KMS-11 (cell line): ENCODE measurements at regions not wholly inside any gene's neighbourhood (a gene's known extent, or its start where the extent isn't known, plus 50 kb on each side); places are given as distances from the start of the nearest gene placed in this dataset.

Experiments used
- H2AFZ ChIP-seq: fragments of 200-600 bp; sonication (generic); 2 replicates; pipeline ENCODE4 v1.6.1; 2016; ENCODE audit warnings: antibody characterized with exemption, mixed run types, low read depth
- H3K27ac ChIP-seq: fragments of 200-600 bp; sonication (generic); 2 replicates; pipeline ENCODE4 v1.6.1; 2016; ENCODE audit warnings: mild to moderate bottlenecking, mixed run types
- H3K27me3 ChIP-seq: fragments of 200-600 bp; sonication (generic); 2 replicates; pipeline ENCODE4 v1.6.1; 2017; ENCODE audit warnings: mild to moderate bottlenecking, low read depth, mixed run types, moderate library complexity; ENCODE audit not compliant: insufficient read depth
- H3K36me3 ChIP-seq: fragments of 200-600 bp; sonication (generic); 2 replicates; pipeline ENCODE4 v1.6.1; 2017; ENCODE audit warnings: mild to moderate bottlenecking, mixed run types; ENCODE audit not compliant: insufficient read depth
- H3K4me1 ChIP-seq: fragments of 200-600 bp; sonication (generic); 2 replicates; pipeline ENCODE4 v1.6.1; 2016; ENCODE audit warnings: mild to moderate bottlenecking, low read depth, mixed run types; ENCODE audit not compliant: poor library complexity, severe bottlenecking
- H3K4me2 ChIP-seq: fragments of 200-600 bp; sonication (generic); 2 replicates; pipeline ENCODE4 v1.7.0; 2016; ENCODE audit warnings: mild to moderate bottlenecking, mixed run types
- H3K4me3 ChIP-seq: fragments of 200-600 bp; sonication (generic); IDR thresholded peaks from 2 replicates; pipeline ENCODE4 v1.6.1; 2017; ENCODE audit warnings: low read depth, low read length, mixed read lengths; ENCODE audit not compliant: insufficient read depth
- H3K79me2 ChIP-seq: fragments of 200-600 bp; sonication (generic); 2 replicates; pipeline ENCODE4 v1.6.1; 2016; ENCODE audit warnings: low read depth, mixed run types; ENCODE audit not compliant: insufficient read depth
- H3K9ac ChIP-seq: fragments of 200-600 bp; sonication (generic); 2 replicates; pipeline ENCODE4 v1.6.1; 2016; ENCODE audit warnings: mild to moderate bottlenecking, mixed run types
- H4K20me1 ChIP-seq: fragments of 200-600 bp; sonication (generic); 2 replicates; pipeline ENCODE4 v1.6.1; 2016; ENCODE audit warnings: mild to moderate bottlenecking, mixed run types; ENCODE audit not compliant: insufficient read depth
- CTCF ChIP-seq: fragments of 200-600 bp; sonication (generic); conservative IDR thresholded peaks from 2 replicates; pipeline ENCODE4 v1.6.1; 2017; ENCODE audit warnings: low read depth, mild to moderate bottlenecking, antibody characterized with exemption, low read length, moderate library complexity, mixed read lengths

- no peak overlapping the region for H3K4me3 ChIP-seq
- no peaks in the 10 kb centered on the region for H3K4me1 ChIP-seq
- no peaks in the 10 kb centered on the region for H3K36me3 ChIP-seq
- no peak overlapping the region for H3K9ac ChIP-seq
- TF ChIP-seq CTCF, result no peak
- H3K4me2 ChIP-seq, result no peak overlapping the region
- no peaks in the 10 kb centered on the region for H4K20me1 ChIP-seq
- H3K27me3 ChIP-seq, result no peaks in the 10 kb centered on the region
- no peaks in the 10 kb centered on the region for H3K79me2 ChIP-seq
- H3K27ac ChIP-seq, result no peak overlapping the region
- H2AFZ ChIP-seq, result no peak overlapping the region
These were observed 121.0 kb upstream of the TBX20 start for GRCh38 chr7:35374858-35375257.

- no peak overlapping the region for H3K4me2 ChIP-seq
- H4K20me1 ChIP-seq, result no peaks in the 10 kb centered on the region
- no peaks in the 10 kb centered on the region for H3K79me2 ChIP-seq
- H3K27me3 ChIP-seq, result no peaks in the 10 kb centered on the region
- no peak overlapping the region for H3K27ac ChIP-seq
- no peaks in the 10 kb centered on the region for H3K36me3 ChIP-seq
- no peaks in the 10 kb centered on the region for H3K4me1 ChIP-seq
- H3K4me3 ChIP-seq, result no peak overlapping the region
- H2AFZ ChIP-seq, result no peak overlapping the region
- TF ChIP-seq CTCF, result no peak
- no peak overlapping the region for H3K9ac ChIP-seq
These were observed 117.3 kb upstream of the TBX20 start for GRCh38 chr7:35371221-35371620.

GRCh38 chr7:35370687-35371086, 116.8 kb upstream of the TBX20 start:
- no peaks in the 10 kb centered on the region for H3K79me2 ChIP-seq
- TF ChIP-seq CTCF, result no peak
- no peaks in the 10 kb centered on the region for H3K36me3 ChIP-seq
- H3K27me3 ChIP-seq, result no peaks in the 10 kb centered on the region
- no peak overlapping the region for H3K4me3 ChIP-seq
- no peaks in the 10 kb centered on the region for H4K20me1 ChIP-seq
- H3K4me1 ChIP-seq, result no peaks in the 10 kb centered on the region
- no peak overlapping the region for H3K27ac ChIP-seq
- no peak overlapping the region for H3K9ac ChIP-seq
- no peak overlapping the region for H3K4me2 ChIP-seq
- H2AFZ ChIP-seq, result no peak overlapping the region

- Histone ChIP-seq H3K27ac (no peak overlapping the region), H3K4me2 (no peak overlapping the region), H2AFZ (no peak overlapping the region), H3K4me3 (no peak overlapping the region), H4K20me1 (no peaks in the 10 kb centered on the region), H3K79me2 (no peaks in the 10 kb centered on the region), H3K4me1 (no peaks in the 10 kb centered on the region), H3K36me3 (no peaks in the 10 kb centered on the region), H3K9ac (no peak overlapping the region), H3K27me3 (no peaks in the 10 kb centered on the region)
- no peak for TF ChIP-seq CTCF
These were observed 112.6 kb upstream of the TBX20 start for GRCh38 chr7:35366167-35367155.
